ENCODE measurements at regions not wholly inside any gene's neighbourhood (a gene's known extent, or its start where the extent isn't known, plus 50 kb on each side); places are given as distances from the start of the nearest gene placed in this dataset.

GRCh38 chr5:98474216-98474615 lies 299.2 kb upstream of the RGMB start:
- no peak for DNase-seq (ENCODE audit: low spot score)
- TF ChIP-seq, protein P1, sequence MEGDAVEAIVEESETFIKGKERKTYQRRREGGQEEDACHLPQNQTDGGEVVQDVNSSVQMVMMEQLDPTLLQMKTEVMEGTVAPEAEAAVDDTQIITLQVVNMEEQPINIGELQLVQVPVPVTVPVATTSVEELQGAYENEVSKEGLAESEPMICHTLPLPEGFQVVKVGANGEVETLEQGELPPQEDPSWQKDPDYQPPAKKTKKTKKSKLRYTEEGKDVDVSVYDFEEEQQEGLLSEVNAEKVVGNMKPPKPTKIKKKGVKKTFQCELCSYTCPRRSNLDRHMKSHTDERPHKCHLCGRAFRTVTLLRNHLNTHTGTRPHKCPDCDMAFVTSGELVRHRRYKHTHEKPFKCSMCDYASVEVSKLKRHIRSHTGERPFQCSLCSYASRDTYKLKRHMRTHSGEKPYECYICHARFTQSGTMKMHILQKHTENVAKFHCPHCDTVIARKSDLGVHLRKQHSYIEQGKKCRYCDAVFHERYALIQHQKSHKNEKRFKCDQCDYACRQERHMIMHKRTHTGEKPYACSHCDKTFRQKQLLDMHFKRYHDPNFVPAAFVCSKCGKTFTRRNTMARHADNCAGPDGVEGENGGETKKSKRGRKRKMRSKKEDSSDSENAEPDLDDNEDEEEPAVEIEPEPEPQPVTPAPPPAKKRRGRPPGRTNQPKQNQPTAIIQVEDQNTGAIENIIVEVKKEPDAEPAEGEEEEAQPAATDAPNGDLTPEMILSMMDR (IDR thresholded peaks at IDR 0.05; ENCODE audit: extremely low read depth, missing control alignments) = no peak

GRCh38 chr5:98474782-98475181 lies 298.7 kb upstream of the RGMB start:
- TF ChIP-seq, protein P1 (IDR thresholded peaks at IDR 0.05; ENCODE audit: extremely low read depth, missing control alignments) = no peak
- DNase-seq (ENCODE audit: low spot score) = no peak

DNA sequence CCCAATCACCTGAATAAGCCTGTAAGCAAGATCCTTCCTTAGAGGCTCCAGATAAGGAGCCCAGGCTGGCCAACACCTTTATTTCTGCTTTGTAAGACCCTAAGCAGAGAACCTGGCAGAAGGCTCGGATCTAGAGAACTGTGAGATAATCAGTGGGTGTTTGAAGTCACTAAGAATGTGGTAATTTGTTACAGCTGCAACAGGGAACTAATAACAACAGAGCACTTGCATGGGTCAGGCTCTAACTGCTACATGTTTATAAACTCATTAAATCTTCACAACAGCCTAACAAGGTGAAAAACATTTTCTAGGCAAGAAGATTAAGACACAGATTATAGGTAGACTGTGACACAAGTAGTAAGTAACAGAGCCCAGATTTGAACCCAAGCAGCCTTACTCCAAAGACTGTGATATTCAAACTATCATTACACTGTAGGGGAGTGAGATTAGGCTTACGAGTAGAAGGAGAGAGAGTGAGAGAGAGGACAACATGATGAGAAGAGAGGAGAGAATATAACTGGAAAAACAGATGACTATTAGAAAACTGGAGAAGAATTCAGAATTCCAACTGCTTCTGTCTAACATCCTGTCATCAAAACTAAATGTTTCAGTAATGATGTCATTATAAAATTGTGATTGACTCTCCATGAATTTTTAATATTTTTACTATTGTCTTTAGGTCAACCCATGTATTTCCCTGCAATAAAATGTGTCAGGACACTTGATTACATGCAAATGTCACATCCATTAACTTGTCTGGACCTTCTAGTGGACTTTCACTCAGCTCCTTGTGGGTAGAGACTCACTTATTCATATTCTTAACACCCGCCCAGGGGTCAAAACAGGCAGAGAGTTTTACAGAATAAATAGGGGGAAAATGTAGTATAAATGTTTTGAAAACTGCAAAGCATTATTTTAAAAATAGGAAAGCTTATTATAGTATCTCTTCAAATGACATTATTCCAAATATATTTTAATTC lies 290.9 kb upstream of the RGMB start:
- TF ChIP-seq, protein P1 (IDR thresholded peaks at IDR 0.05; ENCODE audit: extremely low read depth, missing control alignments) = no peak
- DNase-seq (ENCODE audit: low spot score) = no peak

- TF ChIP-seq, protein P1 (IDR thresholded peaks at IDR 0.05; ENCODE audit: extremely low read depth, missing control alignments) = no peak
- DNase-seq (ENCODE audit: low spot score) = no peak
These were observed 290.2 kb upstream of the RGMB start for GRCh38 chr5:98483301-98483685.

DNA sequence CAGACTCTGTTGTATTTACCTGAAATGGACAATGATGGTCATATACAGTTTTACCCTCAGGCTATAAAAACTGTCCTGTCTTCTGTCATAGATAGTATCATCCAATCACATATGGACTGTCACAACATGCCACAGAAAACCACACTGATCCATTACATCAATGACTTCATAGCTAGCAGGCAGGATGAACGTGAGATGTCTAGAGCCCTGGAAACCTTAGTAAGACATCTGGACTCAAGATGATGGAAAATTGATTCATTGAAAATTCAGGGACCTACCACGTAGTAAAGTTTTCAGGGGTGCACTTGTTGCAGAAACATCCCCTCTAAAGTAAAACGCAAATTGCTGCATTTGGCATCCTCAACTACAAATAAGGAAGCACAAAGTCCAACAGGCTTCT lies 284.4 kb upstream of the RGMB start:
- no peak for DNase-seq (ENCODE audit: low spot score)
- TF ChIP-seq, protein P1 (IDR thresholded peaks at IDR 0.05; ENCODE audit: extremely low read depth, missing control alignments) = no peak

DNA sequence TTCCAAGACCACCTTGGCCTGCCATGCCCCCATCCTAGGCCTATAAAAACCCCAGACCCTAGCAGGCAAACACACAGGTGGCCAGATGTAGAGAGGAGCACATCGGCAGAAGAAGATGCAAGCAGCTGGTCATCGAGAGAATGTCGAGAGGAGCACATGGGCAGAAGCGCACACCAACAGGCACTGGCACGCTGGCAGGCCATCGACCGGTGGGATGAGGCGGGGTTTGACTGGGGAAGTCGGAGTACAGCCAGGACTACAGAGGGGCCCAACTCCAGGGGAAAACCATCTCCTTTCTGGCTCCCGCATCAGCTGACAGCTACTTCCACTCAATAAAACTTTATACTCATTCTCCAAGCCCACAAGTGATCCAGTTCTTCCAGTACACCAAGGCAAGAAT lies 283.1 kb upstream of the RGMB start:
- TF ChIP-seq, protein P1 (IDR thresholded peaks at IDR 0.05; ENCODE audit: extremely low read depth, missing control alignments) = no peak
- DNase-seq (ENCODE audit: low spot score) = no peak

DNA sequence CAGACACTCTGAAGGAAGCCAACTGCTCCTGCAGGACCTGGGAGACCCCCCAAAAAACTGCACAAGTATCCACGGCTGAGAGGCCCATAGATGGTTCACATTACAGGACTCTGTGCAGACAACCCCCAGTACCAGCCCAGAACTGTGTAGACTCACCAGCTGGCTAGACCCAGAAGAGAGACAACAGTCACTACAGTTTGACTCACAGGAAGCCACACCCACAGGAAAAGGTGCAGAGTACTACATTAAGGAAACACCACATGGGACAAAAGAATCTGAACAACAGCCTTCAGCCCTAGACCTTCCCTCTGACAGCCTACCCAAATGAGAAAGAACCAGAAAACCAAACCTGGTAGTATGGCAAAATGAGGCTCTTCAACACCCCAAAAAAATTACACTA lies 281.2 kb upstream of the RGMB start:
- DNase-seq (ENCODE audit: low spot score) = no peak
- TF ChIP-seq, protein P1 (IDR thresholded peaks at IDR 0.05; ENCODE audit: extremely low read depth, missing control alignments) = no peak

All from GM20000 (cell line).